GM23248 (cell line): ENCODE measurements at regions not wholly inside any gene's neighbourhood (a gene's known extent, or its start where the extent isn't known, plus 50 kb on each side); places are given as distances from the start of the nearest gene placed in this dataset.

Experiments used
- EZH2 ChIP-seq: fragments of 200-600 bp; sonication (generic); IDR thresholded peaks from 2 replicates; pipeline ENCODE4 v1.6.1; 2018; ENCODE audit warnings: antibody characterized with exemption, mild to moderate bottlenecking; ENCODE audit not compliant: insufficient read depth, poor library complexity, severe bottlenecking
- EZH2phosphoT487 ChIP-seq: fragments of 200-600 bp; sonication (generic); IDR thresholded peaks from 2 replicates; pipeline ENCODE4 v1.6.1; 2018; ENCODE audit warnings: antibody characterized with exemption, moderate library complexity, mild to moderate bottlenecking, low read depth; ENCODE audit not compliant: insufficient read depth

DNA sequence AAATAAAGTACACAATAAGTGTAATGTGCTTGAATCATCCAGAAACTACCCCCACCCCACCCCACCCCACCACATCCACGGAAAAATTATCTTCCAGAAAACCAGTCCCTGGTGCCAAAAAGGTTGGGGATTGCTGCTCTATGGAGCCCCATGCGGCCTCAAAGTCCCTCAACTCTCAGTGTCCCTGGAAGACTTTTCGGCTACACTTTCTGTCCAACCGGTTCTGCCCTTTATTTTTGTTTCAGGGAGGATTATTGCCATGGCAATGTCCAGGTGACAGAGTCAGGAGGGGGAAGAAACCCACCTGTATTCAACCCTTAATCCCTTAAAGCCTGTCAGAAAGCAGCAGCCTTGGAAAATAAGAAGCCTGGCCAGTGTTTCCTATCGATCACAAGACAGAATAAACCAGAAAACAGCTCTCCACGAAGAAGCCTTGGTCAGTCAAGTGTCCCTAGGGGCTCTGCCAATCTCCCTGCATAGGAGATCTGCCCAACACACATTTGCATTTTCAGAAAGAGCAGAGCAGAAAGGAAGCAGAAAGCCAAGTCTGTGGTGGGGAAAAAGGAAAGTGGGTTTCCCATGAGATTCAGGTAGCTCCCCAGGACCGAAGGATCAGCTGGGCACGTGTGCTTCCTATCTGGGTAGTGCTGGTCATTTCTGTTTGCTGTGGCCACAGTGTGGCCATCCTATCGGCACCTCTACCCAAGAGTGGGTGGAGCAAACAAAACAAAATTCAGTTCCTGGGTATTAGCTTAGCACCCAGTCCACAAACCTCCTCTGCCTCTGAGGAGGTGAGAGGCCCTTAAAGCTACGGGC, 342.7 kb downstream of the SOX9 start:
- TF ChIP-seq EZH2phosphoT487 (no peak), EZH2 (no peak)
